HUES64 (cell line): ENCODE measurements at regions not wholly inside any gene's neighbourhood (a gene's known extent, or its start where the extent isn't known, plus 50 kb on each side); places are given as distances from the start of the nearest gene placed in this dataset.

Experiments
- H3K27ac ChIP-seq: 2 replicates; pipeline ENCODE4 v1.7.0; 2013; ENCODE audit warnings: low read depth, low read length, inconsistent platforms
- H3K27me3 ChIP-seq: 2 replicates; pipeline ENCODE4 v1.6.1; 2013; ENCODE audit warnings: mild to moderate bottlenecking, low read length; ENCODE audit not compliant: insufficient read depth
- H3K36me3 ChIP-seq: 2 replicates; pipeline ENCODE4 v1.6.1; 2013; ENCODE audit warnings: mild to moderate bottlenecking, low read length; ENCODE audit not compliant: insufficient read depth
- H3K4me1 ChIP-seq: 2 replicates; pipeline ENCODE4 v1.6.1; 2013; ENCODE audit warnings: mild to moderate bottlenecking, low read length, moderate library complexity; ENCODE audit not compliant: insufficient read depth
- H3K4me3 ChIP-seq: 2 replicates; pipeline ENCODE4 v1.5.1; 2013; ENCODE audit warnings: mild to moderate bottlenecking, low read length, moderate library complexity
- H3K9ac ChIP-seq: 2 replicates; pipeline ENCODE4 v1.6.1; 2013; ENCODE audit warnings: mild to moderate bottlenecking, low read depth, low read length
- H3K9me3 ChIP-seq: 2 replicates; pipeline ENCODE4 v1.6.1; 2013; ENCODE audit warnings: low read depth, low read length; ENCODE audit not compliant: insufficient read depth
- WGBS: fragments of 150-250, 120-280 bp; methylation state at CpG from one replicate; pipeline ENCODE4 v1.1.7; 2013; ENCODE audit warnings: missing lambda C conversion rate; 5-methylcytosine and 5-hydroxymethylcytosine counted together

DNA sequence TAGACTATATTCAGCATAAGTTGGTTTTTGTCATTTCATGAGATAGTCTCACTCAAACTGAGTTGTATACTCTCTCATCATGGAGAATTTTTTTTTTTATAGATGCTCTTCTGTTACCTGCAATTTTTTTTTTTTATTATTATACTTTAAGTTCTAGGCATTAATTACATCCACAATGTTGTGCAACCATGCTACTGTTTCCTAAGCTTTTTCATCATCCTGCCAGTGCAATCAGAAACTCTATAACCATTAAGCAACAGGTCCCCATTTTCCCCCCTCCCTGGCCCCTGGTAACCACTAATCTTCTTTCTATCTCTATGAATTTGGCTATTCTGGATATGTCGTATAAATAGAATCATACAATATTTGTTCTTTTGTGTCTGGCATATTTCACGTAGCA is 321.6 kb downstream of the STIM2 start:
- Histone ChIP-seq H3K9ac (no peak overlapping the region), H3K27ac (no peak overlapping the region)
- no CpG with 5 or more reads among the region's 2 CpGs for WGBS

DNA sequence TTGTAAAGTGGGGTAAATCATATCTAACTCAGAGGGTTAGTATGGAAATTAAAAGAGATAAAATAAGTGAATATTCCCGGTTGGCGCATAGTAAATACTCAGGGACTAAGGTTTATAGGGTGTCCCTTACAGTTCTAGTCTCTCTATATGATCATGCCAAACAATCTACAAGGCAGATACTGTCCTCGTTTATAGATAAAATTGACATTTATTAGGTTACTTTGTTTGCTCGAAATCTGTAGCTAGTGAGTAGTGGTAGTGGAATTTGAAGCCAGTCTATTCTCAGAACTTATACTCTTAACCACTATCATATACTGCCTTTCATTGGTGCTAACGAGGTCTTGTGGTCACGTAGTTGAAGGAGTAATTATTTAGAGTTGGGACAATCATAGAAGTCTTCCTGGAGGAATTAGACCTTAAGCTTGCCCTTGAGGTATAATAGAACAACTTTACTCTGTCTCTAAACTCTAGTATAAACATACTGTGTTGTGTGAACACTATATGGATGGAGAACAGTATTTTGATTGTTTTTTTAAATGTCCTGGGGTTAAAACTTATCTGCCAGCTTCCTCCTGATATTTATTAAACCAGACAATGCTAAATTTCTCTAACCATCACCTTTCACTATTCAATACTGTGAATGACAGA is 324.0 kb downstream of the STIM2 start:
- WGBS: 48% methylated on average over 4 of the region's 6 CpGs
- no peaks in the 10 kb centered on the region for H3K36me3 ChIP-seq
- H3K9ac ChIP-seq: no peak overlapping the region
- H3K27ac ChIP-seq: no peak overlapping the region
- no peaks in the 10 kb centered on the region for H3K27me3 ChIP-seq
- H3K4me1 ChIP-seq: no peaks in the 10 kb centered on the region
- H3K4me3 ChIP-seq: no peak overlapping the region
- no peaks in the 10 kb centered on the region for H3K9me3 ChIP-seq

More for the DNA sequence above, 321.6 kb downstream of the STIM2 start:
- no peaks in the 10 kb centered on the region for H3K36me3 ChIP-seq
- H3K4me3 ChIP-seq: no peak overlapping the region
- no peaks in the 10 kb centered on the region for H3K9me3 ChIP-seq
- H3K27me3 ChIP-seq: no peaks in the 10 kb centered on the region
- no peaks in the 10 kb centered on the region for H3K4me1 ChIP-seq

DNA sequence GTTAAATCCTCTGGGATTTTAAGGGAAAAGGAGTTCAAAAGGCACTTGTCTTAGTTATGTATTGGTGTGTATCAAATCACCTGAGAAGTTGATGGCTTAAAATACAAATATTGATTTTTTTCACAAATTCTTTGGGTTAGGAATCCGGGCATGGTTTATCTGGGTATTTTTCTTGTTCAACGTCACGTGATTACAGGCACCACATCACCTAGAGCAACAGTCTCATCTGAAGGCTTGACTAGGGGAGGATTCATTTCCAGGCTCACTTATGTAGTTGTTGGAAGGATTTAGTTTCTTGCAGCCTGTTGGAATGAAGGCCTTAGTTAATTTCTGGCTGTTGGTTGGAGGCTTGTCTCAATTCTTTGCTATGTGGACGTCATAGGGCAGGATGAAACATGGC is 326.1 kb downstream of the STIM2 start:
- H3K4me3 ChIP-seq: no peak overlapping the region
- WGBS: 97% methylated on average over 4 of the region's 4 CpGs
- H3K27ac ChIP-seq: no peak overlapping the region
- H3K27me3 ChIP-seq: no peaks in the 10 kb centered on the region
- no peaks in the 10 kb centered on the region for H3K36me3 ChIP-seq
- no peaks in the 10 kb centered on the region for H3K9me3 ChIP-seq
- no peak overlapping the region for H3K9ac ChIP-seq
- H3K4me1 ChIP-seq: no peaks in the 10 kb centered on the region

DNA sequence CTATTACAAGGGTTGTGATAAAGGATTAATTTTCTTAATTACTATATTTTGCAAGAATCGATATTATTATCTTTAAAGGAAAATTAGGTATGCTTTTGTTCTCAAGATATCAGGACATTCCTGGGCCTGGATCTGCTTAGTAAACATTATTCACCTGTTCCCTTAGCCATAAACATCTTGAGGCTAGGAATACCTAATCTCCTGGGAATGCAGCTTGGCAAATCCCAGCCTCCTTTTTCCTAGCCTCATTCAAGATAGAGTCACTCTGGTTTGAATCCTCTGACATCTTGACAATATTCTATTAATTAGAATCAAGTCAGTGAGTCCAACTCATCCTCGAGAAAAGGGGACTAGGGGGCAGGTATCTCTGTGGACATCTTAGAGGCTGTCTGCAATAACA is 327.1 kb downstream of the STIM2 start:
- Histone ChIP-seq H3K4me1 (no peaks in the 10 kb centered on the region), H3K9ac (no peak overlapping the region)
- WGBS: 100% methylated on average over 2 of the region's 2 CpGs

DNA sequence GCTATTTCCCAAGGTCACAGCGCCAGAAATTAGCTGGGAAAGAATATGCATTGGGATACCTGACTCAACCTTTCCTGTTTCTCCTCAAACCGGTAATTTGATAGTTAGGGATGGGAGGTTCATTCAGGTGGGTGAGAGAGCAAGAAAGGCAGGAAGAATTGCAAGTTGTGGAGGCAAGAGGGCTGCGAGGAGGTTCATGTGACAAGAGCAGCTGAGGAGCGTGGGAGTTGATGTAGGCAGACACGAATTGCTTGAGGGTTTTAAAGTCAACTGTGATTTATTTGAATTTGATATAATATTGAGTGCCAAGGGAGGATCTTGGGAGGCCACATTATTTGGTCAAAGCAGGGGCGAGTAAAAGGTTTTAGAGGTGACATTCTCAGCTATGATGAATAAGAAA is 329.0 kb downstream of the STIM2 start:
- Histone ChIP-seq H3K27ac (no peak overlapping the region), H3K9me3 (no peaks in the 10 kb centered on the region), H3K4me3 (no peak overlapping the region), H3K4me1 (no peaks in the 10 kb centered on the region), H3K27me3 (no peaks in the 10 kb centered on the region), H3K36me3 (no peaks in the 10 kb centered on the region), H3K9ac (no peak overlapping the region)
- WGBS: 91% methylated on average over 6 of the region's 6 CpGs

More for the DNA sequence above, 327.1 kb downstream of the STIM2 start:
- Histone ChIP-seq H3K4me3 (no peak overlapping the region), H3K36me3 (no peaks in the 10 kb centered on the region), H3K27me3 (no peaks in the 10 kb centered on the region), H3K27ac (no peak overlapping the region), H3K9me3 (no peaks in the 10 kb centered on the region)

DNA sequence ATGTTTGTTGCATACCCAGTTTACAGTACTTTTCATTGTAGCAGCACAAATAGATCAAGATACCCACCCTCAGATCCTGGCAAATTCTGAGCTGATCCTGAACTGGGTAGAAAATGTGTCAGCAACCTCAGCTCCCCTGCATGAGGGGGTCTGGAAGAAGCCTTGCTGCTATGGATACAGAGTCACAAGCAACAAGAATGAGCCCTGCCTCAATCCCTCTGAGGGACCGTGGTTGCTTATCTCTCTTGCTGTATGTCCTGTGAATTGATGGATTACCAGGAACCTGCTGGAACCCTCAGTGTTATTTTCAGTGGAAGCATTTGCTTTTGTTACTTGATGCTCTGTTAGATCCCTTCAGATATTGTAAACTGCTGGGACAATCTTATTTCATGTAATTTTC is 331.0 kb downstream of the STIM2 start:
- Histone ChIP-seq H3K27me3 (no peaks in the 10 kb centered on the region), H3K36me3 (no peaks in the 10 kb centered on the region), H3K27ac (no peak overlapping the region), H3K9me3 (no peaks in the 10 kb centered on the region), H3K4me1 (no peaks in the 10 kb centered on the region), H3K4me3 (no peak overlapping the region), H3K9ac (no peak overlapping the region)
- WGBS: 82% methylated on average over 1 of the region's 1 CpG

DNA sequence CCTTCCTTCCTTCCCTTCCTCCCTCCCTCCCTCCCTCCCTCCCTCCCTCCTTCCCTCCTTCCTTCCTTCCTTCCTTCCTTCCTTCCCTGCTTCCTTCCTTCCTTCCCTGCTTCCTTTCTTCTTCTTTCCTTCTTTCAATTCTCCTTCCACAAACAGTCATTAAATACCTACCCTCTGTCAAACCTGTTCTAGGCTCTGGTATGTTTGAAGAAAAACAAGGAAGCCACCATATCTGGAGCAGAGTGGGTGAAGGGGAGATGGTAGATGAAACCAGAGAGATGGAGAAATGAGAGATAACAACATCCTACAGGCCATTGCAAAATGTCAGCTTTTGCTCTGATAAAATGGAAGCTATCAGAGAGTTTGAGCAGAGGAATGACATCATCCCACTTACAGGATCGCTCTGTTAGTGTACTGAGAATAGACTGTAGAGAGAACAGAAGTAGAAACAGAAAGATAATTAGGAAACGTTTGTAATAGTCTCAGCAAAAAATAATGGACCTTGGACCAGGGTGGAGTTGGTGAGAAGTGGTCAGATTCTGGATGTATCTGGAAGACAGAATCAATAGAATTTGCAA is 334.0 kb downstream of the STIM2 start:
- Histone ChIP-seq H3K27ac (no peak overlapping the region), H3K9me3 (no peaks in the 10 kb centered on the region), H3K4me1 (no peaks in the 10 kb centered on the region), H3K4me3 (no peak overlapping the region), H3K27me3 (no peaks in the 10 kb centered on the region), H3K36me3 (no peaks in the 10 kb centered on the region), H3K9ac (no peak overlapping the region)
- WGBS: 87% methylated on average over 2 of the region's 2 CpGs

DNA sequence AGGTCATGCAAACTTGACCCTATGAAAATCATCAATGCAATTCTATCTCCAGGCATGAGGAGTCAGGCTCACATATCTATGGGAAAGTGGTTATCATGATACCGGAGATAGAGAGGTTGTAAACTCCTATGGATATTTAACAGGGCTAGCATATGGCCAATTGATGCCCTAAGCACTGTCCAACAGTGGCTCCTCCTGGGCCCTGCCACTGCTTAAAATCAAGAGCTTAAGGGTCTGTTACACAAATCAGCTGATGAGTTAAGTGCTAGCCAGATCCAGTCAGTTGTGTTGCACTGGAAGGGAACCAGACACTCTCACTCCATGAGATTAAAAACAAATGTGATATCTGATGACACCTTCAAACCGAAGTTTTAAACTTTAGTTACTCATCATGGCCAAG is 337.6 kb downstream of the STIM2 start:
- H3K9ac ChIP-seq: no peak overlapping the region
- no peak overlapping the region for H3K27ac ChIP-seq
- H3K9me3 ChIP-seq: no peaks in the 10 kb centered on the region
- H3K36me3 ChIP-seq: no peaks in the 10 kb centered on the region
- H3K4me3 ChIP-seq: no peak overlapping the region
- H3K27me3 ChIP-seq: no peaks in the 10 kb centered on the region
- H3K4me1 ChIP-seq: peaks cover 2% of the 10 kb centered on the region; the same call in 1 of the 2 replicates
- 47% methylated on average over 2 of the region's 2 CpGs for WGBS

DNA sequence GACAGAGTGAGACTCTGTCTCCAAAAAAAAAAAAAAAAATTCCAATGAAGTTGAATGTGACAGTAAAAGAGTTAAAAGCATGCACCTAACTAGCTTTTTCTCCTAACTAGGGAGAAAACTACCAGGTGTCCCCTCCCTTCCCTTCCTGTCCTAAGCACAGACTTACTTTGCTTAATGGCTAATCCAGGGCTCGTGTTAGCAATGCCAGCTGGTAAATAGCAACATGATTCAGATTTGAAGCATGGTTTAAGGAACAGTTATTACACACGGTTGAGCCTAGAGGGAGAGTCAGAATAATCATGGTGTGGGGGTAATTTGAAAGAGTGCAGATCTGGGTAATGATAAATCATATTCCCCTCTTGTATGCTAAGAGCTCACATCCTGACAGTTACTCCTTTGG is 338.3 kb downstream of the STIM2 start:
- WGBS: 87% methylated on average over 2 of the region's 2 CpGs

DNA sequence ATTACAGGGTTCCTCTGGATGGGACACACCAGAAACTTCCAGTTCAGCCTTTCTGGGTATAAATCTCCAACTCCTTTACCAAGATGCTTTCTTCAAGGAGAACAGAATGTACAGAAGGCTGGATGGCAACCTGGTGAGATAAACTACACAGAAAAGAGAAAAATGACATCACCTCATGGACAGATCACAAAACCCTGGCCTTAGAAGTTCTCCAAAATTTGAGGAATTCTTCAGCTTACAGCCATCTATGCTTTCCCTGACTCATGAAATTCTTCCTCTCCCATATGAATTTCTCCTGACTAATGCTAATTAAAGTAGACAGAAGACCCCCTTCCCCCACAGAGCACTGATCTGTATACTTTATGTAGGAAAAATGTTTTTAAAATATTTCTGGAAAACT is 345.4 kb downstream of the STIM2 start:
- H3K4me3 ChIP-seq: no peak overlapping the region
- H3K27me3 ChIP-seq: no peaks in the 10 kb centered on the region
- H3K9ac ChIP-seq: no peak overlapping the region
- H3K4me1 ChIP-seq: peaks cover 8% of the 10 kb centered on the region; the same call in 1 of the 2 replicates
- no peak overlapping the region for H3K27ac ChIP-seq
- H3K36me3 ChIP-seq: no peaks in the 10 kb centered on the region
- no peaks in the 10 kb centered on the region for H3K9me3 ChIP-seq

More for the DNA sequence above, 338.3 kb downstream of the STIM2 start:
- Histone ChIP-seq H3K9me3 (no peaks in the 10 kb centered on the region), H3K9ac (no peak overlapping the region), H3K4me3 (no peak overlapping the region), H3K27me3 (no peaks in the 10 kb centered on the region), H3K36me3 (no peaks in the 10 kb centered on the region), H3K4me1 (peaks cover 2% of the 10 kb centered on the region; the same call in 1 of the 2 replicates), H3K27ac (no peak overlapping the region)

DNA sequence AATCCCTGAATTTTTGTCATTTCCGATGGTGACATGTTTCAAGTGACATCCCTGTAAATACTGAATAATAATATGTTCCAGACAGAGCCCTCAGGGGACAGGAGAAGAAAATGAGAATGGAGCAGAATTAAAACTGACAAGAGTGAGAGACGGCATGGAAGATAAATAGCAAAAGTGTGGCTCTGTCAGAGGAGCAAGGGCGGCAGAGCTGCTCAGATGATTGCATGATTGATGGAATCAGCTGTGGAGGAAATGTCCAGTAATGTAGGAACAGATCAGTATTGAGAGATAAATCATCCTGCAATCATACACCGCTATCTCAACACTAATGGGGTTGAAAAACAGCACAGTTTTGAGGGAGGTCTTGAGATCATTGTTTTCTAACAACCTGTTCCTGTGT is 350.3 kb downstream of the STIM2 start:
- Histone ChIP-seq H3K4me1 (peaks cover 8% of the 10 kb centered on the region; the same call in 1 of the 2 replicates), H3K9ac (no peak overlapping the region), H3K27me3 (no peaks in the 10 kb centered on the region), H3K36me3 (no peaks in the 10 kb centered on the region), H3K4me3 (no peak overlapping the region), H3K9me3 (no peaks in the 10 kb centered on the region), H3K27ac (no peak overlapping the region)
- 90% methylated on average over 4 of the region's 4 CpGs for WGBS

DNA sequence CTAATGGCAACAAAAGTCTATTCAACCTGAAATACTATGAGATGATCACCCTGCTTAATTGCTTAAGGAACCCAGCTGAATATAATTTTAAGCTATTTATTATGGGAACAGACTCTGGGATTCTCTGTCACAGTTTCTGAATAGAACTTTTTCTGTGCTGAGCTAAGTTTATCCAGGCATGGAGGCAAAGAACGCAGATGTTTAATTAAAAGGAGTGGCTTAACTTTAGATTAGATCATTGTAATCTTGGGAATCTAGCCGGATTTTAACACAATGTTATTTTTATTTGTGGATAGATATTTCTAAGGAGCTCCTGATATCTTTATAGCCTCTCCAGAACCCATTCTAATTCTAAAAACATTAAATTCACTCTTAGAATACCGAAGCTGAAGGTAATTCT is 353.4 kb downstream of the STIM2 start:
- no peak overlapping the region for H3K27ac ChIP-seq
- H3K9me3 ChIP-seq: no peaks in the 10 kb centered on the region
- H3K9ac ChIP-seq: no peak overlapping the region
- H3K4me1 ChIP-seq: no peaks in the 10 kb centered on the region; the same call in 1 of the 2 replicates
- no peak overlapping the region for H3K4me3 ChIP-seq
- H3K27me3 ChIP-seq: no peaks in the 10 kb centered on the region
- H3K36me3 ChIP-seq: no peaks in the 10 kb centered on the region
- WGBS: 97% methylated on average over 2 of the region's 3 CpGs
